Liver (tissue), 8 donors: ENCODE measurements at regions not wholly inside any gene's neighbourhood (a gene's known extent, or its start where the extent isn't known, plus 50 kb on each side); places are given as distances from the start of the nearest gene placed in this dataset.

Source experiments
- DNase-seq: peaks from one replicate; pipeline ENCODE4 v3.0.0-alpha.2; 2017; ENCODE audit warnings: low spot score
- H3K27ac ChIP-seq, 2 donors: one replicate each; pipeline ENCODE4 v1.7.0; 2013; ENCODE audit warnings: inconsistent platforms in 2 of 2, low read length in 2 of 2, control low read depth in 1 of 2, low read depth in 1 of 2, mild to moderate bottlenecking in 1 of 2
- H3K27me3 ChIP-seq, 4 donors: one replicate each; pipeline versions ENCODE4 v1.6.1 to v1.7.0; 2013; ENCODE audit warnings: low read length in 3 of 4, inconsistent platforms in 1 of 4, mild to moderate bottlenecking in 1 of 4, moderate library complexity in 1 of 4; ENCODE audit not compliant: control insufficient read depth in 4 of 4, insufficient read depth in 4 of 4
- H3K36me3 ChIP-seq, 4 donors: one replicate each; pipeline versions ENCODE4 v1.6.1 to v1.7.0; 2013; ENCODE audit warnings: low read length in 3 of 4, mild to moderate bottlenecking in 3 of 4, low read depth in 1 of 4, moderate library complexity in 1 of 4; ENCODE audit not compliant: control insufficient read depth in 4 of 4, insufficient read depth in 3 of 4
- H3K4me1 ChIP-seq, 4 donors: one replicate each; pipeline versions ENCODE4 v1.6.1 to v1.7.0; 2013; ENCODE audit warnings: low read length in 3 of 4, mild to moderate bottlenecking in 3 of 4, moderate library complexity in 1 of 4; ENCODE audit not compliant: control insufficient read depth in 4 of 4, insufficient read depth in 4 of 4
- H3K4me3 ChIP-seq, 3 donors: one replicate each; pipeline versions ENCODE4 v1.6.1 to v1.7.0; 2013; ENCODE audit warnings: low read length in 3 of 3, control low read depth in 1 of 3, low read depth in 1 of 3, mild to moderate bottlenecking in 1 of 3
- H3K9ac ChIP-seq, 2 donors: one replicate each; pipeline ENCODE4 v1.7.0; 2013; ENCODE audit warnings: low read length in 2 of 2, mild to moderate bottlenecking in 2 of 2, moderate library complexity in 2 of 2, control low read depth in 1 of 2, low read depth in 1 of 2
- H3K9me3 ChIP-seq, 4 donors: one replicate each; pipeline versions ENCODE4 v1.6.1 to v1.7.0; 2013; ENCODE audit warnings: low read length in 3 of 4; ENCODE audit not compliant: control insufficient read depth in 4 of 4
- ATF3 ChIP-seq: IDR thresholded peaks from 2 replicates; pipeline ENCODE4 v1.6.1; 2016; ENCODE audit warnings: antibody characterized with exemption
- CTCF ChIP-seq: fragments of 150-350 bp; IDR thresholded peaks from 2 replicates; pipeline ENCODE4 v1.5.1; 2017; ENCODE audit warnings: improper control_type of control experiment, low read depth, low read length; ENCODE audit not compliant: missing input control
- EGR1 ChIP-seq, 2 donors: IDR thresholded peaks; 2 replicates each; pipeline ENCODE4 v1.6.1; 2016 to 2018; ENCODE audit warnings: antibody characterized with exemption in 2 of 2, low read depth in 2 of 2
- FOXA1 ChIP-seq: IDR thresholded peaks from 2 replicates; pipeline ENCODE4 v1.6.1; 2016; ENCODE audit warnings: antibody characterized with exemption
- FOXA2 ChIP-seq: IDR thresholded peaks from 2 replicates; pipeline ENCODE4 v1.6.1; 2016; ENCODE audit warnings: antibody characterized with exemption
- GABPA ChIP-seq, 2 donors: IDR thresholded peaks in 1 of 2; conservative IDR thresholded peaks in 1 of 2; 2 replicates each; pipeline ENCODE4 v1.6.1; 2016; ENCODE audit warnings: antibody characterized with exemption in 2 of 2, mild to moderate bottlenecking in 1 of 2, moderate library complexity in 1 of 2
- HNF4A ChIP-seq, 2 donors: conservative IDR thresholded peaks; 2 replicates each; pipeline ENCODE4 v1.6.1; 2016; ENCODE audit warnings: antibody characterized with exemption in 2 of 2, mild to moderate bottlenecking in 2 of 2
- HNF4G ChIP-seq: IDR thresholded peaks from 2 replicates; pipeline ENCODE4 v1.6.1; 2016; ENCODE audit warnings: antibody characterized with exemption
- JUND ChIP-seq, 2 donors: IDR thresholded peaks; 2 replicates each; pipeline ENCODE4 v1.6.1; 2016; ENCODE audit warnings: antibody characterized with exemption in 2 of 2
- MAX ChIP-seq: IDR thresholded peaks from 2 replicates; pipeline ENCODE4 v1.6.1; 2016; ENCODE audit warnings: antibody characterized with exemption
- RAD21 ChIP-seq, 2 donors: IDR thresholded peaks; 2 replicates each; pipeline ENCODE4 v1.6.1; 2016; ENCODE audit warnings: antibody characterized with exemption in 2 of 2, mild to moderate bottlenecking in 2 of 2
- REST ChIP-seq: IDR thresholded peaks from 2 replicates; pipeline ENCODE4 v1.6.1; 2016; ENCODE audit warnings: antibody characterized with exemption, mild to moderate bottlenecking
- RXRA ChIP-seq, 2 donors: IDR thresholded peaks; 2 replicates each; pipeline ENCODE4 v1.6.1; 2017 to 2018; ENCODE audit warnings: antibody characterized with exemption in 2 of 2, mild to moderate bottlenecking in 1 of 2
- SP1 ChIP-seq: IDR thresholded peaks from 2 replicates; pipeline ENCODE4 v1.6.1; 2018; ENCODE audit warnings: antibody characterized with exemption, mild to moderate bottlenecking
- TAF1 ChIP-seq: conservative IDR thresholded peaks from 2 replicates; pipeline ENCODE4 v1.6.1; 2016; ENCODE audit warnings: antibody characterized with exemption, mild to moderate bottlenecking
- ZBTB33 ChIP-seq: IDR thresholded peaks from 2 replicates; pipeline ENCODE4 v1.6.1; 2016; ENCODE audit warnings: antibody characterized with exemption
- WGBS: extraction: QIAGEN DNeasy Blood & Tissue Kit; methylation state at CpG from one replicate; pipeline ENCODE4 v1.1.7; 2013; 5-methylcytosine and 5-hydroxymethylcytosine counted together
- donor health status: healthy.
- donor health status: healthy.
- donor health status: healthy.
- donor health status: healthy.
- donor health status: healthy.

- Histone ChIP-seq H3K4me1 (no peaks in the 10 kb centered on the region), H3K27ac (no peak overlapping the region), H3K27me3 (no peaks in the 10 kb centered on the region), H3K9ac (no peak overlapping the region), H3K4me3 (no peak overlapping the region), H3K9me3 (no peaks in the 10 kb centered on the region), H3K36me3 (no peaks in the 10 kb centered on the region)
- TF ChIP-seq HNF4A (conservative IDR thresholded peaks at IDR 0.05) (no peak), RXRA (IDR thresholded peaks at IDR 0.05) (no peak), ATF3 (no peak), GABPA (IDR thresholded peaks at IDR 0.05 in 1 of 2, conservative IDR thresholded peaks at IDR 0.05 in 1 of 2) (no peak), EGR1 (IDR thresholded peaks at IDR 0.05; ENCODE audit: low read depth in 2 of 2) (no peak), REST (no peak), FOXA2 (no peak), MAX (no peak), HNF4G (no peak), JUND (IDR thresholded peaks at IDR 0.05) (no peak), TAF1 (no peak), FOXA1 (no peak), SP1 (no peak), CTCF (no peak)
- 89% methylated on average over 2 of the region's 2 CpGs for WGBS
- DNase-seq: no peak
Measured at GRCh38 chr2:180349809-180350208, 342.7 kb upstream of the CWC22 start.

GRCh38 chr2:180343528-180344345 lies 336.6 kb upstream of the CWC22 start:
- H3K9ac ChIP-seq: no peak overlapping the region
- H3K9me3 ChIP-seq: no peaks in the 10 kb centered on the region
- H3K36me3 ChIP-seq: no peaks in the 10 kb centered on the region
- H3K27me3 ChIP-seq: no peaks in the 10 kb centered on the region
- no peak for DNase-seq
- no peak overlapping the region for H3K4me3 ChIP-seq
- 87% methylated on average over 1 of the region's 1 CpG for WGBS
- no peaks in the 10 kb centered on the region for H3K4me1 ChIP-seq
- no peak overlapping the region for H3K27ac ChIP-seq
- TF ChIP-seq REST (no peak), FOXA2 (no peak), ZBTB33 (no peak), RAD21 (IDR thresholded peaks at IDR 0.05) (no peak), ATF3 (no peak), GABPA (IDR thresholded peaks at IDR 0.05 in 1 of 2, conservative IDR thresholded peaks at IDR 0.05 in 1 of 2) (no peak), FOXA1 (no peak), CTCF (no peak), EGR1 (IDR thresholded peaks at IDR 0.05; ENCODE audit: low read depth in 2 of 2) (no peak), RXRA (IDR thresholded peaks at IDR 0.05) (no peak)
